ENCODE measurements at regions not wholly inside any gene's neighbourhood (a gene's known extent, or its start where the extent isn't known, plus 50 kb on each side); places are given as distances from the start of the nearest gene placed in this dataset.

DNA sequence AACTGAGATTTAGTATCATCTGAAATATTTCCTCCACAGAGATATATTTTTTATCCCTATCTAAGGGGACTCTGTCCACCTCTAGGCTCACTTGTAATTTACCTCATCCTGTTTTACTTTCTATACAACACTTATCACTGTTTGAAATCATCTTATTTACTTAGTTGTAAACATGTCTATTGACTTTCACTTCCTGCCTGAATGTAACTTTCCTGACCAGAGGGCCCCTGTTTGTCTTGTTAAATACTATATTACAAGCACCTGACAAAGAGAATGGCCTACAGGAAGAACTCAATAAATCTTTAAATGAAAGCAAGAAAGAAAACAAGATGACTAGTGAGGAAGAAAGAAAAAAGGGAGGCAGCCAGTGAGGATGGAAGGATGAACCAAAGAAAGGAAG, 1727.5 kb downstream of the LRRC4C start:
- POLR2A ChIA-PET = no interaction called here
- Histone ChIP-seq H3K4me3 (no peak overlapping the region), H3K4me1 (no peaks in the 10 kb centered on the region), H3K9me3 (no peaks in the 10 kb centered on the region), H3K4me2 (no peak overlapping the region), H3K27ac (no peak overlapping the region)
- DNase-seq (ENCODE audit: low read depth in 1 of 2, low spot score in 1 of 2) = no peak
- CTCF ChIA-PET = no interaction called here
- TF ChIP-seq NR3C1 (IDR thresholded peaks at IDR 0.05) = no peak
- TF ChIP-seq, protein P1, sequence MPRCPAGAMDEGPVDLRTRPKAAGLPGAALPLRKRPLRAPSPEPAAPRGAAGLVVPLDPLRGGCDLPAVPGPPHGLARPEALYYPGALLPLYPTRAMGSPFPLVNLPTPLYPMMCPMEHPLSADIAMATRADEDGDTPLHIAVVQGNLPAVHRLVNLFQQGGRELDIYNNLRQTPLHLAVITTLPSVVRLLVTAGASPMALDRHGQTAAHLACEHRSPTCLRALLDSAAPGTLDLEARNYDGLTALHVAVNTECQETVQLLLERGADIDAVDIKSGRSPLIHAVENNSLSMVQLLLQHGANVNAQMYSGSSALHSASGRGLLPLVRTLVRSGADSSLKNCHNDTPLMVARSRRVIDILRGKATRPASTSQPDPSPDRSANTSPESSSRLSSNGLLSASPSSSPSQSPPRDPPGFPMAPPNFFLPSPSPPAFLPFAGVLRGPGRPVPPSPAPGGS (IDR thresholded peaks at IDR 0.05) = no peak
- TF ChIP-seq POLR2A (IDR thresholded peaks at IDR 0.05; ENCODE audit: low read length) = no peak
- TF ChIP-seq, protein P2, sequence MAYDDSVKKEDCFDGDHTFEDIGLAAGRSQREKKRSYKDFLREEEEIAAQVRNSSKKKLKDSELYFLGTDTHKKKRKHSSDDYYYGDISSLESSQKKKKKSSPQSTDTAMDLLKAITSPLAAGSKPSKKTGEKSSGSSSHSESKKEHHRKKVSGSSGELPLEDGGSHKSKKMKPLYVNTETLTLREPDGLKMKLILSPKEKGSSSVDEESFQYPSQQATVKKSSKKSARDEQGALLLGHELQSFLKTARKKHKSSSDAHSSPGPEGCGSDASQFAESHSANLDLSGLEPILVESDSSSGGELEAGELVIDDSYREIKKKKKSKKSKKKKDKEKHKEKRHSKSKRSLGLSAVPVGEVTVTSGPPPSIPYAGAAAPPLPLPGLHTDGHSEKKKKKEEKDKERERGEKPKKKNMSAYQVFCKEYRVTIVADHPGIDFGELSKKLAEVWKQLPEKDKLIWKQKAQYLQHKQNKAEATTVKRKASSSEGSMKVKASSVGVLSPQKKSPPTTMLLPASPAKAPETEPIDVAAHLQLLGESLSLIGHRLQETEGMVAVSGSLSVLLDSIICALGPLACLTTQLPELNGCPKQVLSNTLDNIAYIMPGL (CRISPR knock-in tag; IDR thresholded peaks at IDR 0.05; ENCODE audit: borderline replicate concordance) = no peak
- TF ChIP-seq, protein P3, sequence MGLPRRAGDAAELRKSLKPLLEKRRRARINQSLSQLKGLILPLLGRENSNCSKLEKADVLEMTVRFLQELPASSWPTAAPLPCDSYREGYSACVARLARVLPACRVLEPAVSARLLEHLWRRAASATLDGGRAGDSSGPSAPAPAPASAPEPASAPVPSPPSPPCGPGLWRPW (IDR thresholded peaks at IDR 0.05) = no peak
- TF ChIP-seq ZSCAN20 (CRISPR knock-in tag; IDR thresholded peaks at IDR 0.05) = no peak
- TF ChIP-seq EHMT2 (IDR thresholded peaks at IDR 0.05; ENCODE audit: low read depth) = no peak
- TF ChIP-seq, protein P4, sequence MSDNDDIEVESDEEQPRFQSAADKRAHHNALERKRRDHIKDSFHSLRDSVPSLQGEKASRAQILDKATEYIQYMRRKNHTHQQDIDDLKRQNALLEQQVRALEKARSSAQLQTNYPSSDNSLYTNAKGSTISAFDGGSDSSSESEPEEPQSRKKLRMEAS (IDR thresholded peaks at IDR 0.05) = no peak
- TF ChIP-seq FOSB (CRISPR knock-in tag; IDR thresholded peaks at IDR 0.05) = no peak
- no peak for TF ChIP-seq POLR2AphosphoS2 (conservative IDR thresholded peaks at IDR 0.05; ENCODE audit: low read length)
- no peak for TF ChIP-seq MAZ (IDR thresholded peaks at IDR 0.05; ENCODE audit: borderline replicate concordance, low read depth, low read length)
- no peak for TF ChIP-seq NPAS2 (CRISPR knock-in tag; IDR thresholded peaks at IDR 0.05; ENCODE audit: borderline replicate concordance)
- TF ChIP-seq TP53 (CRISPR knock-in tag; IDR thresholded peaks at IDR 0.05) = no peak
- TF ChIP-seq, protein P5, sequence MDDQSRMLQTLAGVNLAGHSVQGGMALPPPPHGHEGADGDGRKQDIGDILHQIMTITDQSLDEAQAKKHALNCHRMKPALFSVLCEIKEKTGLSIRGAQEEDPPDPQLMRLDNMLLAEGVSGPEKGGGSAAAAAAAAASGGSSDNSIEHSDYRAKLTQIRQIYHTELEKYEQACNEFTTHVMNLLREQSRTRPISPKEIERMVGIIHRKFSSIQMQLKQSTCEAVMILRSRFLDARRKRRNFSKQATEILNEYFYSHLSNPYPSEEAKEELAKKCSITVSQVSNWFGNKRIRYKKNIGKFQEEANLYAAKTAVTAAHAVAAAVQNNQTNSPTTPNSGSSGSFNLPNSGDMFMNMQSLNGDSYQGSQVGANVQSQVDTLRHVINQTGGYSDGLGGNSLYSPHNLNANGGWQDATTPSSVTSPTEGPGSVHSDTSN (IDR thresholded peaks at IDR 0.05) = no peak
- TF ChIP-seq ZC3H11A (IDR thresholded peaks at IDR 0.05) = no peak
- TF ChIP-seq KDM5A (IDR thresholded peaks at IDR 0.05) = no peak
- no peak for FAIRE-seq
- ATAC-seq = no peak

DNA sequence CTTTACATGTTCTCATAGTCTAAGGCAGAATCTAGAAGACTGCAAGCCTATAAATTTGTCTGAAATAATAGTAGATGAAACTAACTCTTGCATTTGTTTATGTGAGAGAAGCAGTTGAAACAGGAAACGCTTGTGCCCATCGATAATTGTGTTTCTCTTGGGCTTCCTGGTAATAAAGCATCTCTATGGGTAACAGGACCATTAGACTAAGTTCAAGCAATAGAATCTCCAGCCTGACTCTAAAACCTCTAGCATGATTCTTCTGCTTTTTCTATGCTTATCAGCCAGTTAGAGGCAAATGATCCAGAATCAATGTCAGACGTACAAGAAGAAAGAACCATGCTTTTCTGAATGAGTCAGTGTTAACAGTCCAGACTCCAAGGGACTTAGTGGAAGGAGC, 1734.4 kb downstream of the LRRC4C start:
- ATAC-seq (no peak), FAIRE-seq (no peak), DNase-seq (ENCODE audit: low read depth in 1 of 2, low spot score in 1 of 2) (no peak)
- ChIA-PET CTCF (no interaction called here), POLR2A (no interaction called here)
- H3K4me2 ChIP-seq = no peak overlapping the region
- 3% methylated on average over 3 of the region's 3 CpGs for WGBS (ENCODE audit: missing lambda C conversion rate)
- H3K4me1 ChIP-seq = no peaks in the 10 kb centered on the region
- H3K27ac ChIP-seq = no peak overlapping the region
- TF ChIP-seq NR3C1 (IDR thresholded peaks at IDR 0.05) (no peak), ZFP36 (IDR thresholded peaks at IDR 0.05; ENCODE audit: borderline replicate concordance, partially characterized antibody) (no peak), SMC3 (IDR thresholded peaks at IDR 0.05) (no peak), BHLHE40 (IDR thresholded peaks at IDR 0.05; ENCODE audit: low read depth, low read length) (no peak), CHD2 (IDR thresholded peaks at IDR 0.05; ENCODE audit: low read length, partially characterized antibody) (no peak), FOSL2 (IDR thresholded peaks at IDR 0.05) (no peak), FOSL2 (CRISPR knock-in tag; IDR thresholded peaks at IDR 0.05) (no peak), CBX2 (IDR thresholded peaks at IDR 0.05; ENCODE audit: borderline replicate concordance, low read depth) (no peak), RFX5 (IDR thresholded peaks at IDR 0.05) (no peak), TFCP2L1 (CRISPR knock-in tag; IDR thresholded peaks at IDR 0.05) (no peak), RARB (CRISPR knock-in tag; IDR thresholded peaks at IDR 0.05) (no peak), KDM5A (IDR thresholded peaks at IDR 0.05) (no peak), ZC3H11A (IDR thresholded peaks at IDR 0.05) (no peak), JUN (IDR thresholded peaks at IDR 0.05) (no peak), EP300 (IDR thresholded peaks at IDR 0.05) (no peak), EHF (CRISPR knock-in tag; IDR thresholded peaks at IDR 0.05) (no peak), MAZ (IDR thresholded peaks at IDR 0.05; ENCODE audit: borderline replicate concordance, low read depth, low read length) (no peak), JUNB (IDR thresholded peaks at IDR 0.05) (no peak)
- TF ChIP-seq, protein P2 (CRISPR knock-in tag; IDR thresholded peaks at IDR 0.05; ENCODE audit: borderline replicate concordance) = no peak
- TF ChIP-seq, protein P6, sequence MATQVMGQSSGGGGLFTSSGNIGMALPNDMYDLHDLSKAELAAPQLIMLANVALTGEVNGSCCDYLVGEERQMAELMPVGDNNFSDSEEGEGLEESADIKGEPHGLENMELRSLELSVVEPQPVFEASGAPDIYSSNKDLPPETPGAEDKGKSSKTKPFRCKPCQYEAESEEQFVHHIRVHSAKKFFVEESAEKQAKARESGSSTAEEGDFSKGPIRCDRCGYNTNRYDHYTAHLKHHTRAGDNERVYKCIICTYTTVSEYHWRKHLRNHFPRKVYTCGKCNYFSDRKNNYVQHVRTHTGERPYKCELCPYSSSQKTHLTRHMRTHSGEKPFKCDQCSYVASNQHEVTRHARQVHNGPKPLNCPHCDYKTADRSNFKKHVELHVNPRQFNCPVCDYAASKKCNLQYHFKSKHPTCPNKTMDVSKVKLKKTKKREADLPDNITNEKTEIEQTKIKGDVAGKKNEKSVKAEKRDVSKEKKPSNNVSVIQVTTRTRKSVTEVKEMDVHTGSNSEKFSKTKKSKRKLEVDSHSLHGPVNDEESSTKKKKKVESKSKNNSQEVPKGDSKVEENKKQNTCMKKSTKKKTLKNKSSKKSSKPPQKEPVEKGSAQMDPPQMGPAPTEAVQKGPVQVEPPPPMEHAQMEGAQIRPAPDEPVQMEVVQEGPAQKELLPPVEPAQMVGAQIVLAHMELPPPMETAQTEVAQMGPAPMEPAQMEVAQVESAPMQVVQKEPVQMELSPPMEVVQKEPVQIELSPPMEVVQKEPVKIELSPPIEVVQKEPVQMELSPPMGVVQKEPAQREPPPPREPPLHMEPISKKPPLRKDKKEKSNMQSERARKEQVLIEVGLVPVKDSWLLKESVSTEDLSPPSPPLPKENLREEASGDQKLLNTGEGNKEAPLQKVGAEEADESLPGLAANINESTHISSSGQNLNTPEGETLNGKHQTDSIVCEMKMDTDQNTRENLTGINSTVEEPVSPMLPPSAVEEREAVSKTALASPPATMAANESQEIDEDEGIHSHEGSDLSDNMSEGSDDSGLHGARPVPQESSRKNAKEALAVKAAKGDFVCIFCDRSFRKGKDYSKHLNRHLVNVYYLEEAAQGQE (IDR thresholded peaks at IDR 0.05) = no peak
- no peaks in the 10 kb centered on the region for H3K9me3 ChIP-seq
- H3K4me3 ChIP-seq = no peak overlapping the region

Measured in A549 (cell line).